ENCODE measurements at regions not wholly inside any gene's neighbourhood (a gene's known extent, or its start where the extent isn't known, plus 50 kb on each side); places are given as distances from the start of the nearest gene placed in this dataset.
"Not testable (repeated sequence)": the region's sequence is repeated elsewhere in the genome, so short reads cannot be mapped to it uniquely, and the experiment has no call there.

DNA sequence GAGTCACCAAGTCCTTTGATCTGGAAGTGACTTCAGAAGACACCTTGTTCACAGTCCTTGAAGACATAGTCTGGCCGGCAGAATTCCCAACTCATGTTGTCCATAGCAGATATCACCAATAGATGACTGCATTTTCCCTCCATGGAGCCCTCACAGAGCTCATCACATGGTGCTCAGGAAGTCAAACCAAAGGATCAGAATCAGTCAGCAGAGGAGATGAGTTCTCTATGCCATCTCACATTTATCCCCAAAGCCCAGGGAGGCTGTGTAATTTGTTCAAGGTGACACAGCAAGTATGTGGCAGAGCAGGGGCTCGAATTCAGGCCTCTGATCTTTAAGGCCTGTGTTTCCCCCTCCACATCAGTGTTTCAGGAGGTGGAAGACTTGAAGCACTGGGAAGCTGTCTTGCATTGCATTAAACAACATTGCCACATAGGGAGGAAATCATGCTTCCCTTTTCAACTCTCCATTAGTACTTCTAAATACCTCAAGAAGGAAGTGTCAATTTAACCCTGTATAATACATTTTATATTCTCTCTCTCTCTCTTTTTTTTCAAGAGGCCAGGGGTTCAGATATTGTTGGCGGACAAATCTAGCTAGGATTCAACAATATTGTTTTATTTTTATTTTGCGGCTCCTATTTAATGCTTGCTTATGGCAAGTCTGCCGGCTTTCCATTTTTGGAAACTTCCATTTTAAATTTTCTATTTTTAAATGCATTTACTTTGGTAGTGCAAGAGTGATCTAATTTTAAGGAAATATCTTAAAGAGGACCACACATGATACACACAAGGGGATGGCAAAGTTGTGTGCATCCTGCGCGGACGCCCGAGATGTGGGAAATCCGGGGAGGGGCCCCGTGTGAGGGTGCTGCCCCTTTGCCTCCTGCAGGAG, 61.9 kb downstream of the NPIPB5 start:
- DNase-seq (ENCODE audit: low spot score) = peak; percentile 38

GRCh38 chr16:22573225-22573530, 62.5 kb downstream of the NPIPB5 start:
- not testable (repeated sequence) for DNase-seq (ENCODE audit: low spot score)

- peak; percentile 42 for DNase-seq (ENCODE audit: low spot score)
Measured at GRCh38 chr16:22576506-22576905, 65.8 kb downstream of the NPIPB5 start.

GRCh38 chr16:22583195-22583594, 72.5 kb downstream of the NPIPB5 start:
- DNase-seq (ENCODE audit: low spot score) = peak; percentile 17

DNA sequence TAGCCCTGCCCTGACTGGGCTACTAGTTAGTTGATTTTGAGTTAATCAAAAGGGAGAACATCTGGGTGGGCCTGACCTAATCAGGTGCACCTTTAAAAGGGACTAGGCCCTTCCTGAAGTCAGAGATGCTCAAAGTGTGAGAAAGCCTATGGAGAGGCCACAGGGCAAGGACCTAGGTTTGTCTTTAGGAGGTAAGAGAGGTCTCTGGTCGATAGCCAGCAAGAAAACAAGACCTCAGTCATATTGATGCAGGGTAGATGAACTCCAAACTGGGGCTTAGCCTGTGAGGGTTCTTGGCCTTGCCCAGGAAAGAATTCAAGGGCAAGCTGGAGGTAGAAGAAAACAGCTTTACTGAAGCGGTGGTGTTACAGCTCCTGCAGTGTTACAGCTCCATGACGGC, 73.8 kb downstream of the NPIPB5 start:
- not testable (repeated sequence) for DNase-seq (ENCODE audit: low spot score)

DNA sequence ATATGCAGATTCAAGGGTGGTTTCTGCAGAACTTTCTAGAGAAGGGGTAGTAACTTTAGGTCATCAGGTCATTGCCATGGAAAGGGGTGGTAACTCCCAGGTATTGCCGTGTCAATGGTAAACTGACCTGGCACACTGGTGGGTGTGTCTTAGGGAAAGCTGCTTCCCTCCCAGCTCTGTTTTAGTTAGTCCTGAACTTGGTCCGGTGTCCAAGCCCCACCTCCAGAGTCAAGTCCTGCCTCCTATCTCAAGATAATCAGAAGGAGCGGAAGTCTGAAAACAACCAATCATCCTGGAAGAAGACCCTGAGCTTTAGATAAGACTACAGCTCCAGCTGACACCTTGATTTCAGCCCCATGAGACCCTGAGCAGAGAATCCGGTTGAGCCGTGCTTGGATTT, 74.2 kb downstream of the NPIPB5 start:
- DNase-seq (ENCODE audit: low spot score) = not testable (repeated sequence)

DNA sequence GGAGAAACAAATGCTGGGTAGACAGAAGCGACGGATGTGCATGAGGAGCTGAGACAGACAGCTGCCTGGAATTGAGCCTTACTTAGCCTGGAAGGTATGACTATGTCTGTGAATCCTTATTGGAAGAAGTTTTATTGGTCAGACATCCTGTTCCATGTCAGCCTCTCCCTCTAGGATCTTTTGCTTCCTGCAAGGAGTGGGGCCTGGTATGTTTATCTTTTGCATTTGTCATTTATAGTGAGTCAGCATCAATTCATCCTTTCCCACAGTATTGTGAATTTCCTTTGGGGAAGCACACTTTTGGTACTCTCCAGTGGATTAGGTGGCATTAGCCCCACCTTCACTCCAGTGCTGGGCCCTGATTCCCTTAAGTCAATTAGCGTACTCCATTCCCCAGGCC, 74.7 kb downstream of the NPIPB5 start:
- DNase-seq (ENCODE audit: low spot score) = not testable (repeated sequence)

- DNase-seq (ENCODE audit: low spot score) = not testable (repeated sequence)
Measured at GRCh38 chr16:22586732-22587131, 76.0 kb downstream of the NPIPB5 start.

DNA sequence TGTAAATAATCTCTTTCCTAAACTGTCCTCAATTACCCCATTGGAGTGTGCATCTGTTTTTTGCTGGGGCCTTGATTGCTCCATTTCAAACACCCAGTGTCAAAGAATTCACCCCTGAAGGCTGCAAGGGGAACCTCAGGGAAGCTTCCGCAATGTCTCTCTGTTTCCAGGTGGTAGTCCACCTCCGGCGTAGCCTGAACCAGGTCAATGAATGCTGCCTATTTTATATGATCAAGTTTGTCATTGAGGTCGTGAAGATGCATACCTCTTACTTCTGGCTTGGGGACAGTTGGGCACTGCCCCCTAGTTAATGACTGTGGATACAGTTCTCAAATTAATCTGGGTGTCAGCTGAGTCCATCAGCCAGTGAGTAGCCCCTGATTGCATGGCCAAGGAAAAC, 79.1 kb downstream of the NPIPB5 start:
- peak; percentile 16 for DNase-seq (ENCODE audit: low spot score)

- DNase-seq (ENCODE audit: low spot score) = not testable (repeated sequence)
Measured at GRCh38 chr16:22596445-22597045, 85.9 kb downstream of the NPIPB5 start.

DNA sequence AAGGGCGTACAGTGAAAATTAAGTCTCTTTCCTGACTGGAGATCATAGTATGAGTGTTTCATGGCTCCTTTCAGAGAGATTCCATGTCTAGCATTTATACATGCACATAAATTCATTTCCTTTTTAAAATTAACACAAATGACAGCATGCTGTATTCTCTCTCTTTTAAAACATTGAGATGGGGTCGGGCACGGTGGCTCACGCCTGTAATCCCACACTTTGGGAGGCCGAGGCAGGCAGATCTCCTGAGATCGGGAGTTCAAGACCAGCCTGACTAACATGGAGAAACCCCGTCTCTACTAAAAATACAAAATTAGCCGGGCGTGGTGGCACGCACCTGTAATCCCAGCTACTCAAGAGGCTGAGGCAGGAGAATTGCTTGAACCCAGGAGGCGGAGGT, 93.1 kb downstream of the NPIPB5 start:
- DNase-seq (ENCODE audit: low spot score) = not testable (repeated sequence)

GRCh38 chr16:22606619-22607018, 95.9 kb downstream of the NPIPB5 start:
- DNase-seq (ENCODE audit: low spot score) = not testable (repeated sequence)

DNA sequence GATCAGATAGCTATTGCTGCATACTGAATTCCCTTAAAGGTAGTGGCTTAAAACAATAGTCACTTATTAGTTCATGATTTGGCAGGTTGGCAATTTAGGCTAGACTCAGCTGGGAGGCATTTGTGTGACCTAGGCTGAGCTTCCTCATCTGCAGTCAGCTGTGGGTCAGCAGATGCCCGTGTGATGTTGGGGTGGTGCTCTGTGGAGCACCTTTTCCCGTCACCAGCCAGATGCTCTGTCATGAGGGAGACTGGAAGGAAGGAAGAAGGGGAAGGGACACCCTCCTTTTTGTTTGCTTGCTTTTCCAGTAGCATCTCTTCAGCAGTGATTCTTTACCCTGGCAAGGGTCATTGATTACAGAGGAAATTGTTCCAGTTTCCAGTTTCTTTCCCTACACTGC, 99.1 kb downstream of the NPIPB5 start:
- not testable (repeated sequence) for DNase-seq (ENCODE audit: low spot score)

DNA sequence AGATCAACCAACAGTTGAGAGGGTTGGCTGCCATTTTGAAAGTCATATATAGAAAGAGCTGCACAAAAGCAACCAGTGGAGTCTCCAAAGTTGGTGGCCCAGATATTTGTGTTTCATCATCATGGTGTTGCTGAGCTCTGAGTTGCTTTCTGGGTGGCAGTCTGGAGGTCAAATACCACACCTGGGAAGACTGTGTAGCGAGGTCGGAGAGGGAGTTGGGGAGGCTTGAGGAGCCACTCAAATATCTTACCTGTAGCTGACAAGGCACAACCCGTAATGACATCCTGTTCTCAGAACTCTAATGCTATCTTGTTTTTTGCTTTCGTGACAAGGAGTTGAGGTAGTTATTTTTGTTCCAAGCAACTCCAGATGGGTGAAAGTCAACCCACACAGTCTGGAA, 100.4 kb downstream of the NPIPB5 start:
- not testable (repeated sequence) for DNase-seq (ENCODE audit: low spot score)

DNA sequence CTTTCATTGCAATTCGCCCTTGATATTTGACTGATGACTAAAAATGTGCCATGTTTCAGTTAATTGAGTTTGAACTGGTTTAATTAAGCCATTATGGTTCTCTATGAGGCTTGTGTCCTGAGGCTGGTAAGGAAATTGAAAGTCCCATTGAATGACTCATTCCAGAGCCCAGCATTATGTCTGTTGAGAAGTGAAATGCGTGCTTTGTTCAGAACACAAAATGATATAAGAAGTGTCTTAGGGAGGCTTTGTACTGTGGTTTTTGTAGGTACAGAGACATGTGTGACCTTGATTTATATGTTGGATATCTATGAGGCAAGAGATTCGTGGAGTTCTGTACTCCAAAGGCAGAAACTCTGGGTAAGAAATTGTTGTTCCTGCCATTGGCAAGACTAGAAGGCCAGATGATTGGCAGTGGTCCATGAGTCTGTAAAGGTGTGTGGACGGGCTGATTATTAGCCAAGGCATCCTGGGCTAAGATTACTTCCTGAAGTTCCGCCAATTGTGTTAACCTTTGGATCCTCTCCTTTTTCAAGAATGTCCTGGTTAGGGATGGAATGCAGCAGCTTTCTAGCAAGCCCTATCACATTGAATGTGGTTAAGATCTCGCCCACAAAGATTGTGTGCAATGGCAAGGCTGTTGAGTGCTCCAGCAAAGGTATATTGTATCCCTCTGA, 103.7 kb downstream of the NPIPB5 start:
- no peak for DNase-seq (ENCODE audit: low spot score)

DNA sequence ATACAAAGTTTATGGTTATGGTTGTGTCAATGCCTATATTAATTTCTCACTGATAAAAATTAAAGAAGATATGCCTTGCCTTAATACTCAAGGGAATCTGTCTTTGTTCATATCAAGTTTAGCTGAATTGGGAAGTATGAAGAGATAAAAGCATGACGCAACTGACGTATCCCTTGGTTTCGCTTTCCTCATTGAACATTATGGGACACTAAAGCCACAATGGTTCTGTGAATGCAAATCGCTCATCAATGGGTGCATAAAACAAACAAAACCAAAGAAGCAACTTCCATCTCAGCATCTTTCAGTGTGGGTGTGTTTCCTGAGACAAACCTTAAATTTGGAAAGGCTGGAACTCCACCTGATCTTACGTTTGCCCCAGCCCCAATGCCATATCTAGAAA, 108.2 kb downstream of the NPIPB5 start:
- DNase-seq (ENCODE audit: low spot score) = no peak

DNA sequence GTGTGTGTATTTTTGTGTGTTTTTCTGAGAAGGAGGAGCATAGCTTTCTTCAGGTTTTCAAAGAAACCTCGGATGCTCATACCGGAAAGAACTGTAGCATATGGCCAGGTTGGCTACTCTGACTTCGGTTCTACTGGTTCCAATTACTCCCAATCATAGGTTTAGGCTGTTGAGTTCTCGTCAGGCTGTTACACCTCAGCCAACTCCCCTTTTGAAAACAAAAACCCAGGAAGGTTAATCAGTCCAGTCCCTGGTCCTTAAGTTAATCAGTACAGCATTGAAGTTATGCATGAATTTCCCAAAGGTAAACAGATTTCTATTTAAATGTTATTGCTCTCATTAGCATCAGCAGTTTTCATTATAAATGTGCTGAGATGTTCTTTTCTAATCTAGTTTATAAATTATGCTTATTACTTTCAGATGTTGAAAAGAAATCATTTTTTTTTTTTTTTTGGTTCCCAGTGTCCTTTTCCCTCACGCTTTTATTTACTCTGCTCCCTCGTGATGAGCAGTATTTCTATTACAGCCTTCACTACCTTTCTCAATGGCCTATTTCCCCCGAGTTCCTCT, 111.0 kb downstream of the NPIPB5 start:
- DNase-seq (ENCODE audit: low spot score) = no peak

GRCh38 chr16:22622703-22623102, 112.0 kb downstream of the NPIPB5 start:
- DNase-seq (ENCODE audit: low spot score) = no peak

- no peak for DNase-seq (ENCODE audit: low spot score)
Measured at GRCh38 chr16:22623351-22623781, 112.7 kb downstream of the NPIPB5 start.

GRCh38 chr16:22624038-22624799, 113.5 kb downstream of the NPIPB5 start:
- no peak for DNase-seq (ENCODE audit: low spot score)

DNA sequence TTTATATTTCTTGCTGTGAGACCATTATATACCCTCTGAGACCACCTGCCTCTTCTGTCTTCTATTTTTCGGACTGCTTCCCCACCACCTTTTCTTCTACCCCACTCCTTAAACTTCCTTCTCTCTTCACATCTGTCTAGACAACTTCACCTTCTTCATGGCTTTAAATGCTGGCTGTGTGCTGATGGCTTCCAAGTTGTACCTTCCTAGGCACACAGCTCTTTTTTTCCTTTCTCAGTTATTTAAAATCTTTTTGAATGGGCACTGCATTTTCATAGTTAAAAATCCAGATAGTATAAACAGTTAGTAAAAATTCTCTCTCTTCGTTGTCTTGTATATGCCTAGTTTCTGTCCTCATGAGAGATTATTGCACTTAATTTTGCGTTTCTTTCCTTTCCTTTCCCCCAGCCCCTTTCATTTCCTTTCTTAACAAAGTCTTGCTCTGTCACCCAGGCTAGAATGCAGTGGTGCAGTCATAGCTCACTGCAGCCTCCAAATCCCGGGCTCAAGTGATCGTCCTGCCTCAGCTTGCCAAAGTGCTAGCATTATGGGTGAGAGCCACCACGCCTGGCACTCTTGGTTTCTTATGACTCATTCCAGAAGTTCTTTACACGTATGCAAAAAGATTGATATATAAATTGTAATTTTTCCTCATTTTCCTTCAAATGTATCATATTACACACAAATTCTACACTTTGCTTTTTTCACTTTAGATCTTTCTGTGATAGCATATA, 114.3 kb downstream of the NPIPB5 start:
- no peak for DNase-seq (ENCODE audit: low spot score)

Data from ecto neural progenitor cell (in vitro differentiated cells).